IMR-90 (cell line): ENCODE measurements at regions not wholly inside any gene's neighbourhood (a gene's known extent, or its start where the extent isn't known, plus 50 kb on each side); places are given as distances from the start of the nearest gene placed in this dataset.

Source experiments
- ATAC-seq: fragments of 200-7000 bp; cut with Tn5 transposase; 2 replicates; pipeline ENCODE4 v1.9.1; 2020; ENCODE audit warnings: low read depth, mild to moderate bottlenecking, moderate library complexity
- BruUV-seq: library from RNA; stranded (reverse); fragments of 400-500 nt; replicated peaks from 2 replicates; lab custom pipeline; 2021; lab: Mats Ljungman, UMichigan
- CTCF ChIA-PET: fragments of 300-600 bp; formaldehyde crosslinking; extraction: SDS; loops from one replicate; lab custom pipeline; 2021; ENCODE audit warnings: antibody characterized with exemption; lab: Yijun Ruan, JAX
- POLR2A ChIA-PET: fragments of 300-600 bp; sonication (Branson Sonifier 250); formaldehyde crosslinking; loops from one replicate; lab custom pipeline; 2022; ENCODE audit warnings: antibody characterized with exemption; ENCODE audit not compliant: unreplicated experiment; lab: Charles Lee
- DNase-seq: peaks from one replicate; pipeline ENCODE4 v3.0.0; 2013
- H2AFZ ChIP-seq: replicated peaks from 2 replicates; pipeline ENCODE3; 2013; ENCODE audit warnings: low read length, mild to moderate bottlenecking; ENCODE audit not compliant: poor library complexity
- H2AK5ac ChIP-seq: 2 replicates; pipeline ENCODE4 v1.6.1; 2013; ENCODE audit warnings: low read depth, low read length, inconsistent platforms
- H2AK9ac ChIP-seq: replicated peaks from 2 replicates; pipeline ENCODE3; 2013; ENCODE audit warnings: mild to moderate bottlenecking, low read depth, low read length, moderate library complexity; ENCODE audit not compliant: poor library complexity
- H2BK120ac ChIP-seq: 2 replicates; pipeline ENCODE4 v1.6.1; 2013; ENCODE audit warnings: low read depth, low read length, inconsistent platforms
- H2BK15ac ChIP-seq: 3 replicates; pipeline ENCODE4 v1.6.1; 2013; ENCODE audit warnings: low read depth, low read length, inconsistent platforms
- H2BK20ac ChIP-seq: 2 replicates; pipeline ENCODE4 v1.6.1; 2013; ENCODE audit warnings: low read depth, mild to moderate bottlenecking, inconsistent platforms, low read length, moderate library complexity
- H2BK5ac ChIP-seq: 2 replicates; pipeline ENCODE4 v1.6.1; 2013; ENCODE audit warnings: mild to moderate bottlenecking, low read depth, low read length, inconsistent platforms; ENCODE audit not compliant: poor library complexity, severe bottlenecking
- H3K14ac ChIP-seq: replicated peaks from 2 replicates; pipeline ENCODE4 v1.6.1; 2013; ENCODE audit warnings: low read depth, low read length, inconsistent platforms
- H3K18ac ChIP-seq: 2 replicates; pipeline ENCODE4 v1.6.1; 2013; ENCODE audit warnings: low read depth, low read length, control low read depth
- H3K23ac ChIP-seq: 2 replicates; pipeline ENCODE4 v1.6.1; 2013; ENCODE audit warnings: low read depth, low read length, inconsistent platforms
- H3K27ac ChIP-seq: 2 replicates; pipeline ENCODE4 v1.5.1; 2013; ENCODE audit warnings: mild to moderate bottlenecking, control low read depth, low read length; ENCODE audit not compliant: insufficient read depth
- H3K27me3 ChIP-seq: 2 replicates; pipeline ENCODE4 v1.6.1; 2013; ENCODE audit warnings: low read length; ENCODE audit not compliant: control insufficient read depth, insufficient read depth
- H3K36me3 ChIP-seq: 2 replicates; pipeline ENCODE4 v1.6.1; 2013; ENCODE audit warnings: low read length, mixed read lengths; ENCODE audit not compliant: control insufficient read depth, insufficient read depth
- H3K4ac ChIP-seq: 2 replicates; pipeline ENCODE4 v1.6.1; 2013; ENCODE audit warnings: low read depth, low read length, inconsistent platforms
- H3K4me1 ChIP-seq: 2 replicates; pipeline ENCODE4 v1.6.1; 2013; ENCODE audit warnings: low read length, mixed read lengths; ENCODE audit not compliant: control insufficient read depth, insufficient read depth
- H3K4me2 ChIP-seq: 2 replicates; pipeline ENCODE4 v1.6.1; 2013; ENCODE audit warnings: low read depth, mild to moderate bottlenecking, control low read depth, low read length, moderate library complexity
- H3K4me3 ChIP-seq: 2 replicates; pipeline ENCODE4 v1.5.1; 2013; ENCODE audit warnings: low read depth, mild to moderate bottlenecking, control low read depth, low read length, moderate library complexity; ENCODE audit not compliant: insufficient read depth
- H3K56ac ChIP-seq: 2 replicates; pipeline ENCODE4 v1.6.1; 2013; ENCODE audit warnings: low read length, inconsistent platforms; ENCODE audit not compliant: insufficient read depth; ENCODE audit errors: extremely low read depth
- H3K79me1 ChIP-seq, 2 experiments: 2 replicates each; pipeline ENCODE4 v1.6.1; 2013; ENCODE audit warnings: low read length in 2 of 2, inconsistent platforms in 1 of 2, low read depth in 1 of 2
- H3K9ac ChIP-seq: 2 replicates; pipeline ENCODE4 v1.6.1; 2013; ENCODE audit warnings: low read depth, low read length, control low read depth
- H3K9me1 ChIP-seq: 2 replicates; pipeline ENCODE4 v1.6.1; 2013; ENCODE audit warnings: low read length, inconsistent platforms; ENCODE audit not compliant: insufficient read depth
- H3K9me3 ChIP-seq: 2 replicates; pipeline ENCODE4 v1.6.1; 2013; ENCODE audit warnings: low read length; ENCODE audit not compliant: control insufficient read depth, insufficient read depth
- H4K20me1 ChIP-seq: 2 replicates; pipeline ENCODE4 v1.6.1; 2013; ENCODE audit warnings: low read length, inconsistent platforms; ENCODE audit not compliant: insufficient read depth
- H4K5ac ChIP-seq: 2 replicates; pipeline ENCODE4 v1.6.1; 2013; ENCODE audit warnings: mild to moderate bottlenecking, low read depth, low read length, control low read depth
- H4K8ac ChIP-seq, 2 experiments: 2 replicates each; pipeline ENCODE4 v1.6.1; 2013; ENCODE audit warnings: low read depth in 2 of 2, low read length in 2 of 2, control low read depth in 1 of 2, inconsistent platforms in 1 of 2
- H4K91ac ChIP-seq: 2 replicates; pipeline ENCODE4 v1.6.1; 2013; ENCODE audit warnings: low read depth, low read length, inconsistent platforms; ENCODE audit not compliant: insufficient read depth
- BHLHE40 ChIP-seq: fragments of 150-350 bp; IDR thresholded peaks from 2 replicates; pipeline ENCODE4 v1.6.1; 2016; ENCODE audit warnings: mild to moderate bottlenecking, low read depth, low read length
- CEBPB ChIP-seq: IDR thresholded peaks from 2 replicates; pipeline ENCODE4 v1.6.1; 2012; ENCODE audit warnings: low read depth, low read length, improper control_type of control experiment
- FOS ChIP-seq: fragments of 150-350 bp; IDR thresholded peaks from 2 replicates; pipeline ENCODE4 v1.6.1; 2016; ENCODE audit warnings: low read depth, low read length
- SMC3 ChIP-seq: fragments of 150-350 bp; IDR thresholded peaks from 2 replicates; pipeline ENCODE4 v1.6.1; 2016; ENCODE audit warnings: low read depth, mild to moderate bottlenecking, antibody characterized with exemption, low read length, moderate library complexity
- WGBS, 2 experiments: methylation state at CpG; one replicate each; pipeline versions ENCODE4 v1.1.5 to v1.1.7; 2013; ENCODE audit warnings: missing lambda C conversion rate in 2 of 2; ENCODE audit not compliant: insufficient read length in 1 of 2; ENCODE audit errors: extremely low coverage in 2 of 2; 5-methylcytosine and 5-hydroxymethylcytosine counted together
- dilution Hi-C: fragments of 300-500 bp; cut with HindIII; formaldehyde crosslinking; loops from one replicate; pipeline ENCODE4 v1.14.3; 2018; ENCODE audit warnings: low sequenced_read_pairs; ENCODE audit not compliant: unreplicated experiment
- in situ Hi-C: fragments of 300-500 bp; cut with MboI; formaldehyde crosslinking; loops from 3 replicates; pipeline ENCODE4 v1.14.3; 2019; ENCODE audit warnings: low sequenced_read_pairs, inconsistent platforms, mixed read lengths
- intact Hi-C: fragments of 100-400 bp; cut with micrococcal nuclease; formaldehyde crosslinking; loops from 2 replicates; pipeline ENCODE4 v1.10.0; 2022
- TF ChIP-seq, protein P1 (sequence below): fragments of 150-350 bp; IDR thresholded peaks from 2 replicates; pipeline ENCODE4 v1.6.1; 2017; ENCODE audit warnings: mild to moderate bottlenecking, antibody characterized with exemption, low read length, low read depth

DNA sequence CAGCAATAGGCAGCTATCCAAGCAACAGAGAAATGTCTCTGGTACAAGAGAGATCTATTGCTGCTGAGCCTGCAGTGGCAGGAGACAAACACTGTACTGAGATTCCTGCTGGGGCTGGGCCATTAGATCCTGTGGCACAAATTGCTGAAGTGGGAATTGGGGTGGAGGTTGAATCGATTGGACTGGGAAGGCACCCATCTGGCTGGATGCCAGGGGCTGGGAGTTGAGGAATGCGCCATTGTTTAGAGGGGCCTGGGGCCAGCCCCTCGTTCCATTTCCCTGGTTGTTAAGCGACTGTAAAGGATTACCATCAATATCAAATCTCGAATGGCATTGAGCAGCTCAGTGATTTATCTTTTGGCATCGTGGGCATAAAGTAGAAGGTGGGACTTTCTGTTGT lies 54.1 kb upstream of the ARL4D start:
- Histone ChIP-seq H3K56ac (no peak overlapping the region), H2AK5ac (no peak overlapping the region), H3K14ac (no peak overlapping the region), H3K18ac (no peak overlapping the region), H3K9me3 (peaks cover 28% of the 10 kb centered on the region), H4K5ac (no peak overlapping the region), H3K23ac (no peak overlapping the region), H3K27me3 (no peaks in the 10 kb centered on the region), H3K9ac (no peak overlapping the region), H2BK15ac (no peak overlapping the region), H3K36me3 (no peaks in the 10 kb centered on the region), H4K8ac (no peak overlapping the region), H3K27ac (no peak overlapping the region), H3K79me1 (no peaks in the 10 kb centered on the region; a peak in 1 of 4 replicates), H2BK20ac (no peak overlapping the region), H2BK5ac (no peak overlapping the region), H4K20me1 (0 out of 2 replicates have a peak, but pooled peaks cover 7% of the 10 kb centered on the region), H3K4me3 (no peak overlapping the region), H3K4me2 (no peak overlapping the region), H3K9me1 (peaks cover 3% of the 10 kb centered on the region; the same call in 1 of the 2 replicates), H2AFZ (no peak overlapping the region), H3K4ac (no peak overlapping the region), H2AK9ac (no peak overlapping the region), H3K4me1 (peaks cover 8% of the 10 kb centered on the region), H2BK120ac (no peak overlapping the region), H4K91ac (no peak overlapping the region)
- POLR2A ChIA-PET: interaction anchor here (1.0 kb wide), 1 partner anchor 17 kb away, joined by 3 read pairs; no protein-coding TSS in a partner anchor
- TF ChIP-seq CEBPB: no peak
- TF ChIP-seq, protein P1, sequence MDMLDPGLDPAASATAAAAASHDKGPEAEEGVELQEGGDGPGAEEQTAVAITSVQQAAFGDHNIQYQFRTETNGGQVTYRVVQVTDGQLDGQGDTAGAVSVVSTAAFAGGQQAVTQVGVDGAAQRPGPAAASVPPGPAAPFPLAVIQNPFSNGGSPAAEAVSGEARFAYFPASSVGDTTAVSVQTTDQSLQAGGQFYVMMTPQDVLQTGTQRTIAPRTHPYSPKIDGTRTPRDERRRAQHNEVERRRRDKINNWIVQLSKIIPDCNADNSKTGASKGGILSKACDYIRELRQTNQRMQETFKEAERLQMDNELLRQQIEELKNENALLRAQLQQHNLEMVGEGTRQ: no peak
- TF ChIP-seq FOS: no peak
- no peak for TF ChIP-seq SMC3
- no peak for TF ChIP-seq BHLHE40
- intact Hi-C loops (no loop called here), dilution Hi-C loops (no loop called here), in situ Hi-C loops (no loop called here)
- CTCF ChIA-PET: no interaction called here
- DNase-seq (no peak), ATAC-seq (no peak)
- no TSS peak for BruUV-seq
- WGBS, 2 experiments: 53% methylated on average over 2 of the region's 6 CpGs; no CpG with 5 or more reads in 1 of the 2 experiments
